ENCODE measurements at regions not wholly inside any gene's neighbourhood (a gene's known extent, or its start where the extent isn't known, plus 50 kb on each side); places are given as distances from the start of the nearest gene placed in this dataset.

DNA sequence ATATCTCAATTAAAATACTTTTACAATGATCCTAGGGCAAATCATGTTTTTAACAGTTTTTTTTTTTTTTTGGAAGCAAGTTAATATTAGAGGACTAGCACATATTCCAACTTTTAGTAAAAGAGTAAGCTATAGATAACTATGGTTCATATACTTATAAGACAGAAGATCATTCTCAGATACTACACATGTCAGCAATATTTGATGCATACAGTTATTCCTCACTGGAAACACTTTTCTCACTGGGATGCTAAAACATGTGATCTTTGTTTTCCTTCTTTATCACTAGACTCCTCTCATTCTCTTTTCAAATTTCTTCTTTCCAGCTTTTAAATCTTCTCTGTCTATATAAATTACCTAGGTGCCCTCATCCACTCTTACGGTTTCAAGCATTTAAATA is 1020.4 kb upstream of the FBXO33 start:
- Histone ChIP-seq H4K20me1 (ENCODE audit: control insufficient read depth, insufficient read depth, insufficient read length) (no peaks in the 10 kb centered on the region), H2BK5ac (ENCODE audit: insufficient read length, low read length) (no peak overlapping the region), H2BK20ac (ENCODE audit: low read depth, low read length, poor library complexity, severe bottlenecking) (no peak overlapping the region), H3K18ac (ENCODE audit: insufficient read length, low read depth, low read length) (no peak overlapping the region), H2AK5ac (ENCODE audit: insufficient read length, low read length) (no peak overlapping the region), H3K79me1 (ENCODE audit: insufficient read depth, low read depth, low read length, poor library complexity, severe bottlenecking) (no peaks in the 10 kb centered on the region), H4K5ac (ENCODE audit: insufficient read length, low read depth, low read length) (no peak overlapping the region), H3K27ac (ENCODE audit: insufficient read length, low read depth, low read length) (no peak overlapping the region), H3K56ac (ENCODE audit: insufficient read length, low read depth, low read length) (no peak overlapping the region), H2AFZ (ENCODE audit: low read length) (no peak overlapping the region), H4K8ac (replicated peaks; ENCODE audit: insufficient read length, low read depth, low read length) (no peak overlapping the region), H3K4me1 (ENCODE audit: insufficient read depth, low read length) (no peaks in the 10 kb centered on the region), H4K91ac (ENCODE audit: insufficient read length, low read depth, low read length) (no peak overlapping the region), H3K79me2 (ENCODE audit: insufficient read depth, low read length) (no peaks in the 10 kb centered on the region), H3K27me3 (ENCODE audit: insufficient read depth, low read length) (no peaks in the 10 kb centered on the region), H3K23me2 (ENCODE audit: insufficient read length, low read depth, low read length, poor library complexity, severe bottlenecking) (no peaks in the 10 kb centered on the region), H3K9me3 (ENCODE audit: control insufficient read depth, low read depth, low read length) (no peaks in the 10 kb centered on the region), H2BK120ac (ENCODE audit: low read depth, low read length, poor library complexity, severe bottlenecking) (no peak overlapping the region), H2BK12ac (ENCODE audit: insufficient read length, low read depth, low read length) (no peak overlapping the region), H3K4ac (ENCODE audit: low read depth, low read length) (no peak overlapping the region), H3K9ac (ENCODE audit: extremely low read depth, insufficient read length, low read length) (no peak overlapping the region), H3K14ac (ENCODE audit: insufficient read depth, low read length) (no peak overlapping the region), H2BK15ac (ENCODE audit: low read depth, low read length) (no peak overlapping the region), H3K23ac (ENCODE audit: insufficient read length, low read depth, low read length) (no peak overlapping the region), H3T11ph (ENCODE audit: low read length) (no peak overlapping the region), H3K4me2 (ENCODE audit: insufficient read depth, insufficient read length, low read length) (no peak overlapping the region)
- TF ChIP-seq, protein P1, sequence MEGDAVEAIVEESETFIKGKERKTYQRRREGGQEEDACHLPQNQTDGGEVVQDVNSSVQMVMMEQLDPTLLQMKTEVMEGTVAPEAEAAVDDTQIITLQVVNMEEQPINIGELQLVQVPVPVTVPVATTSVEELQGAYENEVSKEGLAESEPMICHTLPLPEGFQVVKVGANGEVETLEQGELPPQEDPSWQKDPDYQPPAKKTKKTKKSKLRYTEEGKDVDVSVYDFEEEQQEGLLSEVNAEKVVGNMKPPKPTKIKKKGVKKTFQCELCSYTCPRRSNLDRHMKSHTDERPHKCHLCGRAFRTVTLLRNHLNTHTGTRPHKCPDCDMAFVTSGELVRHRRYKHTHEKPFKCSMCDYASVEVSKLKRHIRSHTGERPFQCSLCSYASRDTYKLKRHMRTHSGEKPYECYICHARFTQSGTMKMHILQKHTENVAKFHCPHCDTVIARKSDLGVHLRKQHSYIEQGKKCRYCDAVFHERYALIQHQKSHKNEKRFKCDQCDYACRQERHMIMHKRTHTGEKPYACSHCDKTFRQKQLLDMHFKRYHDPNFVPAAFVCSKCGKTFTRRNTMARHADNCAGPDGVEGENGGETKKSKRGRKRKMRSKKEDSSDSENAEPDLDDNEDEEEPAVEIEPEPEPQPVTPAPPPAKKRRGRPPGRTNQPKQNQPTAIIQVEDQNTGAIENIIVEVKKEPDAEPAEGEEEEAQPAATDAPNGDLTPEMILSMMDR (conservative IDR thresholded peaks at IDR 0.05), result no peak
- H3K27me3 Mint-ChIP-seq (ENCODE audit: low read depth), result no peaks in the 10 kb centered on the region
- WGBS (ENCODE audit: extremely low coverage, insufficient read length, low lambda C conversion rate), result 100% methylated on average over 1 of the region's 1 CpG
- H3K9me3 Mint-ChIP-seq, result no peaks in the 10 kb centered on the region; a peak in 1 of 5 replicates
- H3K27ac Mint-ChIP-seq, result no peak overlapping the region
- H3K36me3 Mint-ChIP-seq (ENCODE audit: insufficient read depth in 1 of 3, low read depth in 3 of 3), result no peaks in the 10 kb centered on the region
- no peak overlapping the region for H3K4me3 Mint-ChIP-seq
- no peak for DNase-seq
- H3K4me1 Mint-ChIP-seq, result no peaks in the 10 kb centered on the region
